Osteoblast (primary cell): ENCODE measurements at regions not wholly inside any gene's neighbourhood (a gene's known extent, or its start where the extent isn't known, plus 50 kb on each side); places are given as distances from the start of the nearest gene placed in this dataset.

Source experiments
- DNase-seq: peaks from one replicate; pipeline ENCODE4 v3.0.0; 2011; ENCODE audit warnings: low spot score, mixed read lengths; ENCODE audit not compliant: insufficient read length; ENCODE audit errors: missing footprints
- H2AFZ ChIP-seq: 2 replicates; pipeline ENCODE4 v1.6.0; 2011; ENCODE audit warnings: mild to moderate bottlenecking, low read length
- H3K27ac ChIP-seq: 2 replicates; pipeline ENCODE4 v1.5.1; 2011; ENCODE audit warnings: mild to moderate bottlenecking, low read depth, low read length, moderate library complexity
- H3K27me3 ChIP-seq: 2 replicates; pipeline ENCODE4 v1.6.0; 2012; ENCODE audit warnings: mild to moderate bottlenecking, control low read depth, inconsistent platforms, low read length, moderate library complexity; ENCODE audit not compliant: insufficient read depth
- H3K36me3 ChIP-seq: 2 replicates; pipeline ENCODE4 v1.5.1; 2011; ENCODE audit warnings: mild to moderate bottlenecking, low read length, control low read depth, moderate library complexity; ENCODE audit not compliant: insufficient read depth
- H3K4me1 ChIP-seq: 2 replicates; pipeline ENCODE4 v1.5.1; 2011; ENCODE audit warnings: mild to moderate bottlenecking, low read length, control low read depth, moderate library complexity; ENCODE audit not compliant: insufficient read depth
- H3K4me2 ChIP-seq: 2 replicates; pipeline ENCODE4 v1.6.0; 2011; ENCODE audit warnings: mild to moderate bottlenecking, low read length; ENCODE audit not compliant: insufficient read depth
- H3K4me3 ChIP-seq: fragments of 200-600 bp; sonication (generic); 3 replicates; pipeline ENCODE4 v1.5.1; 2012; ENCODE audit warnings: mild to moderate bottlenecking, low read length, inconsistent platforms; ENCODE audit not compliant: insufficient read depth
- H3K79me2 ChIP-seq: 2 replicates; pipeline ENCODE4 v1.6.0; 2012; ENCODE audit warnings: mild to moderate bottlenecking, low read length, control low read depth, inconsistent platforms; ENCODE audit not compliant: insufficient read depth
- H3K9me3 ChIP-seq: 2 replicates; pipeline ENCODE4 v1.5.1; 2011; ENCODE audit warnings: low read depth, low read length, control low read depth
- H4K20me1 ChIP-seq: 2 replicates; pipeline ENCODE4 v1.6.0; 2012; ENCODE audit warnings: mild to moderate bottlenecking, low read length, control low read depth; ENCODE audit not compliant: insufficient read depth
- TF ChIP-seq, protein P1 (sequence below): IDR thresholded peaks from 2 replicates; pipeline ENCODE4 v1.5.1; 2011; ENCODE audit warnings: mild to moderate bottlenecking, low read depth, low read length, moderate library complexity; ENCODE audit errors: extremely low read depth

DNA sequence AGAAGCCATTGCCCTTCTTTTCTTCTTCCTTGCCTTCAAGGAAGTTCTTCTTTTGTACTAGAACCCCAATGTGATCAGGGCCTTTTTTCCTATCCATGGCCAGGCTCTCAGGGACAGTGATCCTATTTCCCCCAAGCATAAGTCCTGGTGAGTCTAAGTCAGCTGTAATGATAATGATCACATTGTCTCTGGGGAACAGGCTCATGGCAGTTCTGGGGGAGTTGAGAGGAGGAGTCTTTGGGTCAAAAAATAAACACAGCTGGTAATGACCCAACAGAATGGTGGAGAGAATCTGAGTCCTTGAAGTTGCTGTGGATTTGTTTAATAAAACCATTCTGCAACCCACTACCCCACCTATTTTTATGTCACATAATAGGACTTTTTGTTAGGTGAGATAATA is 96.6 kb downstream of the SOCS6 start:
- Histone ChIP-seq H3K27ac (peak overlapping the region; percentile 69), H3K36me3 (no peaks in the 10 kb centered on the region), H3K9me3 (no peaks in the 10 kb centered on the region), H3K79me2 (no peaks in the 10 kb centered on the region), H3K27me3 (no peaks in the 10 kb centered on the region), H3K4me2 (no peak overlapping the region), H3K4me1 (peaks cover 30% of the 10 kb centered on the region), H2AFZ (no peak overlapping the region), H4K20me1 (no peaks in the 10 kb centered on the region), H3K4me3 (no peak overlapping the region)
- no peak for DNase-seq
- TF ChIP-seq, protein P1, sequence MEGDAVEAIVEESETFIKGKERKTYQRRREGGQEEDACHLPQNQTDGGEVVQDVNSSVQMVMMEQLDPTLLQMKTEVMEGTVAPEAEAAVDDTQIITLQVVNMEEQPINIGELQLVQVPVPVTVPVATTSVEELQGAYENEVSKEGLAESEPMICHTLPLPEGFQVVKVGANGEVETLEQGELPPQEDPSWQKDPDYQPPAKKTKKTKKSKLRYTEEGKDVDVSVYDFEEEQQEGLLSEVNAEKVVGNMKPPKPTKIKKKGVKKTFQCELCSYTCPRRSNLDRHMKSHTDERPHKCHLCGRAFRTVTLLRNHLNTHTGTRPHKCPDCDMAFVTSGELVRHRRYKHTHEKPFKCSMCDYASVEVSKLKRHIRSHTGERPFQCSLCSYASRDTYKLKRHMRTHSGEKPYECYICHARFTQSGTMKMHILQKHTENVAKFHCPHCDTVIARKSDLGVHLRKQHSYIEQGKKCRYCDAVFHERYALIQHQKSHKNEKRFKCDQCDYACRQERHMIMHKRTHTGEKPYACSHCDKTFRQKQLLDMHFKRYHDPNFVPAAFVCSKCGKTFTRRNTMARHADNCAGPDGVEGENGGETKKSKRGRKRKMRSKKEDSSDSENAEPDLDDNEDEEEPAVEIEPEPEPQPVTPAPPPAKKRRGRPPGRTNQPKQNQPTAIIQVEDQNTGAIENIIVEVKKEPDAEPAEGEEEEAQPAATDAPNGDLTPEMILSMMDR: no peak

DNA sequence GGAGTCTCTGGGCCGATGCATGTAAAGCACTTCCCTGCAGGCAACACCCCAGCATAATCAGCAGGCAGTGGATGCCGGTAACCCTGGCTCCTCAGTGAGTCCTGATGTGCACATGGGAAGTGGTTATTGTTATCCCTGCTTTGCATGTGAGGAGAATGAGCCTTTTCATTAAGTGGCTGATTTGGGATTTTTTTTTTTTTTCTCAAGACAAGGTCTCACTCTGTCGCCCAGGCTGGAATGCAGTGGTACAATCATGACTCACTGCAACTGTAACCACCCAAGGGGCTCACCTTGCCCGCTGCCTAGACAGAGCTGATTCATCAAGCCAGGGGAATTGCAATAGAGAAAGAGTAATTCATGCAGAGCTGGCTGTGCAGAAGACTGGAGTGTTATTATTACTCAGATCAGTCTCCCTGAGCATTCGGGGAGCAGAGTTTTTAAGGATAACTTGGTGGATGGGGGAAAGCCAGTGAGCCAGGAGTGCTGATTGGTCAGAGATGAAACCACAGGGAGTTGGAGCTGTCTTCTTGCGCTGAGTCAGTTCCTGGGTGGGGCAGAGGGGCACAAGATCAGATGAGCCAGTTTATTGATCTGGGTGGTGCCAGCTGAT is 95.4 kb downstream of the SOCS6 start:
- Histone ChIP-seq H3K9me3 (no peaks in the 10 kb centered on the region), H3K79me2 (no peaks in the 10 kb centered on the region), H4K20me1 (no peaks in the 10 kb centered on the region), H3K4me1 (peaks cover 25% of the 10 kb centered on the region), H3K4me2 (peak overlapping the region; percentile 49), H3K4me3 (no peak overlapping the region), H2AFZ (no peak overlapping the region), H3K27me3 (no peaks in the 10 kb centered on the region), H3K36me3 (no peaks in the 10 kb centered on the region), H3K27ac (peak overlapping the region; percentile 69)
- peak; percentile 87 for DNase-seq
- TF ChIP-seq, protein P1: no peak

DNA sequence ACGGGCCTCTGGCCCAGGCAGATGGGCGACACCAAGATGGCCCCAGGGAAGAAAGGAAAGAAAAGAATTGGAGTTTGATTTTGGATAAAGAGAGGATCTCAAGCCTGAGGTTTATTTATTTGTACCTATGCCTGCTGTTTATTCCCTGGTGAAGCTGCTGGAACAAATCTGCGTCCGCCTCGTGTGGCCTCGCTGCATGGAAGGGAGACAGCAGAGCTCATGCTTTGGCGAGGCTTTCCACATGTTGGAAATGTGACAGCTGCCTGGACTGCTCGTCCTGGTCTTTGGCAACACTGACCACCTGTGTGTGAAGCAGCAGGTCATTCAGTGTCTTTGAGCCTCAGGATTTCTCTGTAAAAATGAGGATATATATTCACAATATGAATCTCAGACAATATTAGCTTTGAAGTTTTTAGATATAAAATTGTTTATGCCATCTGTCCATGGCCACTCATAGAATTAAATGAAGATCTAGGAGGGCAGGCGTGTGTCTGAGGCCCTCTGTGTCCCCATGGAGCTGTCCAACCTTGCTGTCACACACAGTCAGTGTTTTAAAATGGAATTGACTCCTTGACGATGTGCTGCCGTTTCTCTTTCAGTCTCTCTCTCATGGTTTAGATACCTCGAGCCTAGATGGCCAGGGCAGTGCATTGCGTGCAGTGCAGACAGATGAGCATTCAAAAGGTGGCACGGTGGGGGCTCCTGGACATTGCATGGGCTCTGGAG is 94.3 kb downstream of the SOCS6 start:
- peaks cover 25% of the 10 kb centered on the region for H3K4me1 ChIP-seq
- no peaks in the 10 kb centered on the region for H3K79me2 ChIP-seq
- H3K4me3 ChIP-seq: no peak overlapping the region
- no peaks in the 10 kb centered on the region for H4K20me1 ChIP-seq
- DNase-seq: no peak
- TF ChIP-seq, protein P1: no peak
- H3K27me3 ChIP-seq: no peaks in the 10 kb centered on the region
- H2AFZ ChIP-seq: no peak overlapping the region
- H3K4me2 ChIP-seq: no peak overlapping the region
- H3K9me3 ChIP-seq: no peaks in the 10 kb centered on the region
- H3K36me3 ChIP-seq: no peaks in the 10 kb centered on the region
- H3K27ac ChIP-seq: no peak overlapping the region

DNA sequence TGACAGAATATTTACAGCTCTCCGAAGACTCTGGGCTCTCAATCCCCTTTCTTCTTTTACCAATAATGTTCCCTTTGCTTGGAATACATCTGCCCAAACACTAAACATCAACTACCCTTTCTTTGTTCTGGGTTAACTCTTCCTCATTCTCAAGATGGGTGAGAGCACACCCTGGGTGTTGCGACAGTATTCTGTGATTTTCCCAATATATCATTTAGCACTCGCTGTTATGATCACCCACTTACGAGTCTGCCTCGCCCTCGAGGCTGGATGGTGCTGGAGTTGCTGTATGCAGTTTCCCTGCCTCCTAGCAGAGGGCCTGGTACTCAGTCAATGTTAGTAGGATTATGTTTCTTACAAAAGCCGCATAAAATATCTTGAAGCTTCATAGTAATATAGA is 93.2 kb downstream of the SOCS6 start:
- Histone ChIP-seq H3K4me1 (peaks cover 30% of the 10 kb centered on the region), H3K9me3 (no peaks in the 10 kb centered on the region), H3K27me3 (no peaks in the 10 kb centered on the region), H3K79me2 (no peaks in the 10 kb centered on the region), H4K20me1 (no peaks in the 10 kb centered on the region), H3K4me3 (no peak overlapping the region), H3K36me3 (no peaks in the 10 kb centered on the region), H3K27ac (no peak overlapping the region), H3K4me2 (no peak overlapping the region), H2AFZ (no peak overlapping the region)
- TF ChIP-seq, protein P1: no peak
- DNase-seq: no peak
